Hepatocyte (in vitro differentiated cells): ENCODE measurements at regions not wholly inside any gene's neighbourhood (a gene's known extent, or its start where the extent isn't known, plus 50 kb on each side); places are given as distances from the start of the nearest gene placed in this dataset.

ENCODE experiments used
- DNase-seq: peaks from one replicate; pipeline ENCODE4 v3.0.0-alpha.2; 2016; ENCODE audit warnings: low spot score
- H2AFZ ChIP-seq: fragments of 200-600 bp; sonication (generic); 2 replicates; pipeline ENCODE4 v1.6.0; 2016; ENCODE audit warnings: antibody characterized with exemption, mild to moderate bottlenecking
- H3K27ac ChIP-seq: fragments of 200-600 bp; sonication (generic); 2 replicates; pipeline ENCODE4 v1.5.1; 2016; ENCODE audit warnings: mild to moderate bottlenecking
- H3K27me3 ChIP-seq: fragments of 200-600 bp; sonication (generic); 2 replicates; pipeline ENCODE4 v1.6.1; 2016
- H3K36me3 ChIP-seq: fragments of 200-600 bp; sonication (generic); replicated peaks from 2 replicates; pipeline ENCODE4 v1.5.1; 2016; ENCODE audit warnings: low read depth; ENCODE audit not compliant: insufficient read depth
- H3K4me1 ChIP-seq: fragments of 200-600 bp; sonication (generic); 2 replicates; pipeline ENCODE4 v1.5.1; 2016; ENCODE audit warnings: mild to moderate bottlenecking, moderate library complexity; ENCODE audit not compliant: insufficient read depth
- H3K4me2 ChIP-seq: fragments of 200-600 bp; sonication (generic); 2 replicates; pipeline ENCODE4 v1.6.0; 2016
- H3K4me3 ChIP-seq: fragments of 200-600 bp; sonication (generic); 2 replicates; pipeline ENCODE4 v1.5.1; 2016; ENCODE audit warnings: mild to moderate bottlenecking
- H3K79me2 ChIP-seq: fragments of 200-600 bp; sonication (generic); 2 replicates; pipeline ENCODE4 v1.6.0; 2017; ENCODE audit warnings: mild to moderate bottlenecking
- H3K9me2 ChIP-seq: fragments of 200-600 bp; sonication (generic); replicated peaks from 2 replicates; pipeline ENCODE4 v1.6.0; 2017; ENCODE audit warnings: mild to moderate bottlenecking; ENCODE audit not compliant: insufficient read depth
- H3K9me3 ChIP-seq: fragments of 200-600 bp; sonication (generic); 2 replicates; pipeline ENCODE4 v1.5.1; 2016; ENCODE audit warnings: low read depth, mild to moderate bottlenecking
- H4K20me1 ChIP-seq: fragments of 200-600 bp; sonication (generic); 2 replicates; pipeline ENCODE4 v1.6.0; 2016; ENCODE audit warnings: mild to moderate bottlenecking; ENCODE audit not compliant: insufficient read depth, poor library complexity, severe bottlenecking
- CTCF ChIP-seq: fragments of 200-600 bp; sonication (generic); IDR thresholded peaks from 2 replicates; pipeline ENCODE4 v1.5.1; 2016; ENCODE audit warnings: antibody characterized with exemption, mild to moderate bottlenecking; ENCODE audit not compliant: poor library complexity
- EZH2 ChIP-seq: fragments of 200-600 bp; sonication (generic); IDR thresholded peaks from 2 replicates; pipeline ENCODE4 v1.6.1; 2016; ENCODE audit warnings: antibody characterized with exemption, mild to moderate bottlenecking, borderline replicate concordance
- EZH2phosphoT487 ChIP-seq: fragments of 200-600 bp; sonication (generic); IDR thresholded peaks from one replicate; pipeline ENCODE4 v1.6.1; 2018; ENCODE audit warnings: antibody characterized with exemption, mild to moderate bottlenecking, low read depth, moderate library complexity; ENCODE audit not compliant: unreplicated experiment, severe bottlenecking
- WGBS: methylation state at CpG from one replicate; pipeline ENCODE4 v1.1.6; 2016; ENCODE audit warnings: low lambda C conversion rate; ENCODE audit errors: missing lambda C conversion rate; 5-methylcytosine and 5-hydroxymethylcytosine counted together

- Histone ChIP-seq H3K4me2 (no peak overlapping the region), H3K4me3 (no peak overlapping the region), H2AFZ (no peak overlapping the region), H3K9me3 (no peaks in the 10 kb centered on the region), H3K36me3 (no peaks in the 10 kb centered on the region), H3K79me2 (no peaks in the 10 kb centered on the region), H3K27ac (no peak overlapping the region), H3K27me3 (no peaks in the 10 kb centered on the region), H4K20me1 (no peaks in the 10 kb centered on the region), H3K4me1 (no peaks in the 10 kb centered on the region), H3K9me2 (no peaks in the 10 kb centered on the region)
- TF ChIP-seq EZH2phosphoT487 (no peak), EZH2 (no peak), CTCF (no peak)
- 90% methylated on average over 17 of the region's 17 CpGs for WGBS
- no peak for DNase-seq
These were observed 50.8 kb upstream of the OCM2 start for GRCh38 chr7:98040626-98041360.

GRCh38 chr7:98046816-98047215, 56.8 kb upstream of the OCM2 start:
- Histone ChIP-seq H2AFZ (no peak overlapping the region), H3K27ac (no peak overlapping the region), H3K36me3 (no peaks in the 10 kb centered on the region), H3K4me1 (no peaks in the 10 kb centered on the region), H3K27me3 (peaks cover 7% of the 10 kb centered on the region), H3K9me2 (no peaks in the 10 kb centered on the region), H4K20me1 (no peaks in the 10 kb centered on the region), H3K79me2 (no peaks in the 10 kb centered on the region), H3K4me3 (no peak overlapping the region), H3K9me3 (no peaks in the 10 kb centered on the region), H3K4me2 (no peak overlapping the region)
- TF ChIP-seq EZH2phosphoT487 (no peak), CTCF (no peak), EZH2 (no peak)
- WGBS, result 80% methylated on average over 6 of the region's 6 CpGs
- DNase-seq, result no peak

- DNase-seq, result no peak
- Histone ChIP-seq H3K36me3 (no peaks in the 10 kb centered on the region), H3K27ac (no peak overlapping the region), H2AFZ (no peak overlapping the region), H3K27me3 (peaks cover 10% of the 10 kb centered on the region), H3K9me3 (no peaks in the 10 kb centered on the region), H4K20me1 (no peaks in the 10 kb centered on the region), H3K4me2 (no peak overlapping the region), H3K9me2 (no peaks in the 10 kb centered on the region), H3K79me2 (no peaks in the 10 kb centered on the region), H3K4me3 (no peak overlapping the region), H3K4me1 (no peaks in the 10 kb centered on the region)
- TF ChIP-seq CTCF (no peak), EZH2phosphoT487 (no peak), EZH2 (no peak)
- 62% methylated on average over 9 of the region's 9 CpGs for WGBS
These were observed 57.6 kb upstream of the LMTK2 start for GRCh38 chr7:98049034-98049433.
